ENCODE measurements at regions not wholly inside any gene's neighbourhood (a gene's known extent, or its start where the extent isn't known, plus 50 kb on each side); places are given as distances from the start of the nearest gene placed in this dataset.

DNA sequence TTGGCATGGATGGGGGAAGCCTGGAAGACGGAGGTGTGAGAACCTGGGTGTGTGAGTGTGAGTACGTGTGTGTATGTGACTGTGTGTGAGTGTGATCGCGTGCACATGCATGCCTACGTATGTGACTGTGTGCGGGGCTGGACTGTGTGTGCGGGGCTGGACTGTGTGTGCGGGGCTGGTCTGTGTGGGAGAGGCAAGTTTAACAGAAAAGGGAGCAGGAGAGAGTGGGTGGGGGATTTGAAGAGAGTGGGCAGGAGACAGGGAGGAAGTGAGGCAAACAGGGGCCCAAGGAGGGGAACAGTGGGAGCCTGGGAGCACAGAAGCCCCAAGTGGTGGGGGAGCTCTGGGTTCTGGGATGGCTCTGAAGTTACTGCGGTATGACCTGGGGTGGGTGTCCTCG is 103.7 kb upstream of the LHX5 start:
- TF ChIP-seq, protein P1, sequence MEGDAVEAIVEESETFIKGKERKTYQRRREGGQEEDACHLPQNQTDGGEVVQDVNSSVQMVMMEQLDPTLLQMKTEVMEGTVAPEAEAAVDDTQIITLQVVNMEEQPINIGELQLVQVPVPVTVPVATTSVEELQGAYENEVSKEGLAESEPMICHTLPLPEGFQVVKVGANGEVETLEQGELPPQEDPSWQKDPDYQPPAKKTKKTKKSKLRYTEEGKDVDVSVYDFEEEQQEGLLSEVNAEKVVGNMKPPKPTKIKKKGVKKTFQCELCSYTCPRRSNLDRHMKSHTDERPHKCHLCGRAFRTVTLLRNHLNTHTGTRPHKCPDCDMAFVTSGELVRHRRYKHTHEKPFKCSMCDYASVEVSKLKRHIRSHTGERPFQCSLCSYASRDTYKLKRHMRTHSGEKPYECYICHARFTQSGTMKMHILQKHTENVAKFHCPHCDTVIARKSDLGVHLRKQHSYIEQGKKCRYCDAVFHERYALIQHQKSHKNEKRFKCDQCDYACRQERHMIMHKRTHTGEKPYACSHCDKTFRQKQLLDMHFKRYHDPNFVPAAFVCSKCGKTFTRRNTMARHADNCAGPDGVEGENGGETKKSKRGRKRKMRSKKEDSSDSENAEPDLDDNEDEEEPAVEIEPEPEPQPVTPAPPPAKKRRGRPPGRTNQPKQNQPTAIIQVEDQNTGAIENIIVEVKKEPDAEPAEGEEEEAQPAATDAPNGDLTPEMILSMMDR (IDR thresholded peaks at IDR 0.05): no peak
- TF ChIP-seq POLR2A (IDR thresholded peaks at IDR 0.05): no peak

Data from testis (tissue), 2 donors.